ENCODE measurements at regions not wholly inside any gene's neighbourhood (a gene's known extent, or its start where the extent isn't known, plus 50 kb on each side); places are given as distances from the start of the nearest gene placed in this dataset.

GRCh38 chr2:182625814-182626213 is 90.2 kb upstream of the DNAJC10 start:
- H3K4me1 ChIP-seq (ENCODE audit: insufficient read depth) = peaks cover 57% of the 10 kb centered on the region
- H3K4me3 ChIP-seq = no peak overlapping the region
- H3K4me3 Mint-ChIP-seq = no peak overlapping the region
- H3K36me3 Mint-ChIP-seq (ENCODE audit: low read depth) = no peaks in the 10 kb centered on the region
- DNase-seq (ENCODE audit: low spot score) (peak; percentile 76), ATAC-seq (peak; percentile 91)
- no peak overlapping the region for H3K27ac ChIP-seq (ENCODE audit: low read depth)
- no peaks in the 10 kb centered on the region for H3K36me3 ChIP-seq (ENCODE audit: insufficient read depth)
- H3K27me3 Mint-ChIP-seq (ENCODE audit: insufficient read depth, low read depth, poor library complexity) = peaks cover 3% of the 10 kb centered on the region
- H3K9me2 ChIP-seq (ENCODE audit: insufficient read depth) = no peaks in the 10 kb centered on the region; the same call in 1 of the 2 replicates
- H3K27me3 ChIP-seq (ENCODE audit: insufficient read depth) = no peaks in the 10 kb centered on the region
- no peaks in the 10 kb centered on the region for H4K20me1 ChIP-seq (replicated peaks; ENCODE audit: insufficient read depth)
- TF ChIP-seq EZH2phosphoT487 (IDR thresholded peaks at IDR 0.05; ENCODE audit: unreplicated experiment) = no peak
- TF ChIP-seq, protein P1, sequence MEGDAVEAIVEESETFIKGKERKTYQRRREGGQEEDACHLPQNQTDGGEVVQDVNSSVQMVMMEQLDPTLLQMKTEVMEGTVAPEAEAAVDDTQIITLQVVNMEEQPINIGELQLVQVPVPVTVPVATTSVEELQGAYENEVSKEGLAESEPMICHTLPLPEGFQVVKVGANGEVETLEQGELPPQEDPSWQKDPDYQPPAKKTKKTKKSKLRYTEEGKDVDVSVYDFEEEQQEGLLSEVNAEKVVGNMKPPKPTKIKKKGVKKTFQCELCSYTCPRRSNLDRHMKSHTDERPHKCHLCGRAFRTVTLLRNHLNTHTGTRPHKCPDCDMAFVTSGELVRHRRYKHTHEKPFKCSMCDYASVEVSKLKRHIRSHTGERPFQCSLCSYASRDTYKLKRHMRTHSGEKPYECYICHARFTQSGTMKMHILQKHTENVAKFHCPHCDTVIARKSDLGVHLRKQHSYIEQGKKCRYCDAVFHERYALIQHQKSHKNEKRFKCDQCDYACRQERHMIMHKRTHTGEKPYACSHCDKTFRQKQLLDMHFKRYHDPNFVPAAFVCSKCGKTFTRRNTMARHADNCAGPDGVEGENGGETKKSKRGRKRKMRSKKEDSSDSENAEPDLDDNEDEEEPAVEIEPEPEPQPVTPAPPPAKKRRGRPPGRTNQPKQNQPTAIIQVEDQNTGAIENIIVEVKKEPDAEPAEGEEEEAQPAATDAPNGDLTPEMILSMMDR (conservative IDR thresholded peaks at IDR 0.05; ENCODE audit: low read depth in 2 of 2) = no peak
- TF ChIP-seq, protein P2, sequence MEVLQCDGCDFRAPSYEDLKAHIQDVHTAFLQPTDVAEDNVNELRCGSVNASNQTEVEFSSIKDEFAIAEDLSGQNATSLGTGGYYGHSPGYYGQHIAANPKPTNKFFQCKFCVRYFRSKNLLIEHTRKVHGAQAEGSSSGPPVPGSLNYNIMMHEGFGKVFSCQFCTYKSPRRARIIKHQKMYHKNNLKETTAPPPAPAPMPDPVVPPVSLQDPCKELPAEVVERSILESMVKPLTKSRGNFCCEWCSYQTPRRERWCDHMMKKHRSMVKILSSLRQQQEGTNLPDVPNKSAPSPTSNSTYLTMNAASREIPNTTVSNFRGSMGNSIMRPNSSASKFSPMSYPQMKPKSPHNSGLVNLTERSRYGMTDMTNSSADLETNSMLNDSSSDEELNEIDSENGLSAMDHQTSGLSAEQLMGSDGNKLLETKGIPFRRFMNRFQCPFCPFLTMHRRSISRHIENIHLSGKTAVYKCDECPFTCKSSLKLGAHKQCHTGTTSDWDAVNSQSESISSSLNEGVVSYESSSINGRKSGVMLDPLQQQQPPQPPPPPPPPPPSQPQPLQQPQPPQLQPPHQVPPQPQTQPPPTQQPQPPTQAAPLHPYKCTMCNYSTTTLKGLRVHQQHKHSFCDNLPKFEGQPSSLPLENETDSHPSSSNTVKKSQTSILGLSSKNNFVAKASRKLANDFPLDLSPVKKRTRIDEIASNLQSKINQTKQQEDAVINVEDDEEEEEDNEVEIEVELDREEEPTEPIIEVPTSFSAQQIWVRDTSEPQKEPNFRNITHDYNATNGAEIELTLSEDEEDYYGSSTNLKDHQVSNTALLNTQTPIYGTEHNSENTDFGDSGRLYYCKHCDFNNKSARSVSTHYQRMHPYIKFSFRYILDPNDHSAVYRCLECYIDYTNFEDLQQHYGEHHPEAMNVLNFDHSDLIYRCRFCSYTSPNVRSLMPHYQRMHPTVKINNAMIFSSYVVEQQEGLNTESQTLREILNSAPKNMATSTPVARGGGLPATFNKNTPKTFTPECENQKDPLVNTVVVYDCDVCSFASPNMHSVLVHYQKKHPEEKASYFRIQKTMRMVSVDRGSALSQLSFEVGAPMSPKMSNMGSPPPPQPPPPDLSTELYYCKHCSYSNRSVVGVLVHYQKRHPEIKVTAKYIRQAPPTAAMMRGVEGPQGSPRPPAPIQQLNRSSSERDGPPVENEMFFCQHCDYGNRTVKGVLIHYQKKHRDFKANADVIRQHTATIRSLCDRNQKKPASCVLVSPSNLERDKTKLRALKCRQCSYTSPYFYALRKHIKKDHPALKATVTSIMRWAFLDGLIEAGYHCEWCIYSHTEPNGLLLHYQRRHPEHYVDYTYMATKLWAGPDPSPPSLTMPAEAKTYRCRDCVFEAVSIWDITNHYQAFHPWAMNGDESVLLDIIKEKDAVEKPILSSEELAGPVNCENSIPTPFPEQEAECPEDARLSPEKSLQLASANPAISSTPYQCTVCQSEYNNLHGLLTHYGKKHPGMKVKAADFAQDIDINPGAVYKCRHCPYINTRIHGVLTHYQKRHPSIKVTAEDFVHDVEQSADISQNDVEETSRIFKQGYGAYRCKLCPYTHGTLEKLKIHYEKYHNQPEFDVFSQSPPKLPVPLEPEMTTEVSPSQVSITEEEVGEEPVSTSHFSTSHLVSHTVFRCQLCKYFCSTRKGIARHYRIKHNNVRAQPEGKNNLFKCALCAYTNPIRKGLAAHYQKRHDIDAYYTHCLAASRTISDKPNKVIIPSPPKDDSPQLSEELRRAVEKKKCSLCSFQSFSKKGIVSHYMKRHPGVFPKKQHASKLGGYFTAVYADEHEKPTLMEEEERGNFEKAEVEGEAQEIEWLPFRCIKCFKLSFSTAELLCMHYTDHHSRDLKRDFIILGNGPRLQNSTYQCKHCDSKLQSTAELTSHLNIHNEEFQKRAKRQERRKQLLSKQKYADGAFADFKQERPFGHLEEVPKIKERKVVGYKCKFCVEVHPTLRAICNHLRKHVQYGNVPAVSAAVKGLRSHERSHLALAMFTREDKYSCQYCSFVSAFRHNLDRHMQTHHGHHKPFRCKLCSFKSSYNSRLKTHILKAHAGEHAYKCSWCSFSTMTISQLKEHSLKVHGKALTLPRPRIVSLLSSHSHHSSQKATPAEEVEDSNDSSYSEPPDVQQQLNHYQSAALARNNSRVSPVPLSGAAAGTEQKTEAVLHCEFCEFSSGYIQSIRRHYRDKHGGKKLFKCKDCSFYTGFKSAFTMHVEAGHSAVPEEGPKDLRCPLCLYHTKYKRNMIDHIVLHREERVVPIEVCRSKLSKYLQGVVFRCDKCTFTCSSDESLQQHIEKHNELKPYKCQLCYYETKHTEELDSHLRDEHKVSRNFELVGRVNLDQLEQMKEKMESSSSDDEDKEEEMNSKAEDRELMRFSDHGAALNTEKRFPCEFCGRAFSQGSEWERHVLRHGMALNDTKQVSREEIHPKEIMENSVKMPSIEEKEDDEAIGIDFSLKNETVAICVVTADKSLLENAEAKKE (CRISPR knock-in tag; IDR thresholded peaks at IDR 0.05) = no peak
- TF ChIP-seq STAT1 (IDR thresholded peaks at IDR 0.05; ENCODE audit: unreplicated experiment) = no peak
- no peak for TF ChIP-seq EZH2 (IDR thresholded peaks at IDR 0.05; ENCODE audit: low read depth, unreplicated experiment)
- no peak for TF ChIP-seq ZNF331 (CRISPR knock-in tag; IDR thresholded peaks at IDR 0.05; ENCODE audit: low read depth)
- TF ChIP-seq ZNF114 (CRISPR knock-in tag; IDR thresholded peaks at IDR 0.05) = no peak
- no peak for TF ChIP-seq POLR2AphosphoS5 (IDR thresholded peaks at IDR 0.05; ENCODE audit: low read depth)
- TF ChIP-seq CREB1 (CRISPR knock-in tag; IDR thresholded peaks at IDR 0.05; ENCODE audit: low read depth) = no peak
- no peak overlapping the region for H2AFZ ChIP-seq
- H3K79me2 ChIP-seq (replicated peaks; ENCODE audit: insufficient read depth) = no peaks in the 10 kb centered on the region
- no peaks in the 10 kb centered on the region for H3F3A ChIP-seq (replicated peaks; ENCODE audit: low read depth)
- peaks cover 52% of the 10 kb centered on the region for H3K4me1 Mint-ChIP-seq
- H3K9me3 Mint-ChIP-seq = no peaks in the 10 kb centered on the region; the same call in 2 of the 3 replicates
- H3K27ac Mint-ChIP-seq = peak overlapping the region; percentile 80
- peak overlapping the region; percentile 19; the same call in 1 of the 2 replicates for H3K4me2 ChIP-seq
